ENCODE measurements at regions not wholly inside any gene's neighbourhood (a gene's known extent, or its start where the extent isn't known, plus 50 kb on each side); places are given as distances from the start of the nearest gene placed in this dataset.

GRCh38 chr4:187491286-187491685 lies 504.3 kb upstream of the ZFP42 start:
- H2AK5ac ChIP-seq (ENCODE audit: low read depth, low read length) = no peak overlapping the region
- H3K36me3 ChIP-seq (ENCODE audit: control insufficient read depth in 2 of 4, insufficient read depth in 4 of 4, low read length in 3 of 4) = no peaks in the 10 kb centered on the region
- H3K4me1 ChIP-seq (replicated peaks in 1 of 4; ENCODE audit: control insufficient read depth in 3 of 4, insufficient read depth in 4 of 4, low read length in 3 of 4) = no peaks in the 10 kb centered on the region
- CTCF ChIA-PET (ENCODE audit: partially characterized antibody) = interaction anchor here (1.0 kb wide), 1 partner anchor 10 kb away, joined by 3 read pairs; no protein-coding TSS in a partner anchor
- TF ChIP-seq ZNF274 (IDR thresholded peaks at IDR 0.05; ENCODE audit: borderline replicate concordance, extremely low read depth, low read length) = no peak
- no peak for TF ChIP-seq POLR2A (IDR thresholded peaks at IDR 0.05; ENCODE audit: control extremely low read depth in 1 of 2, low read depth in 2 of 2, low read length in 2 of 2)
- H3K14ac ChIP-seq (ENCODE audit: insufficient read length) = no peak overlapping the region
- H3K4me3 ChIP-seq (ENCODE audit: extremely low read depth in 1 of 4, insufficient read depth in 2 of 4, low read depth in 3 of 4, low read length in 4 of 4) = no peak overlapping the region
- POLR2A ChIA-PET (ENCODE audit: partially characterized antibody) = no interaction called here
- no peak overlapping the region for H2BK5ac ChIP-seq (ENCODE audit: low read depth, low read length)
- H2BK12ac ChIP-seq (ENCODE audit: low read depth, low read length) = no peak overlapping the region
- no peak overlapping the region for H3K23ac ChIP-seq (ENCODE audit: insufficient read length)
- no peak overlapping the region for H3K56ac ChIP-seq (replicated peaks; ENCODE audit: insufficient read length, low read depth, low read length)
- H3K9ac ChIP-seq (replicated peaks in 1 of 4; ENCODE audit: extremely low read depth in 1 of 4, low read depth in 3 of 4, low read length in 3 of 4) = no peak overlapping the region
- H2BK20ac ChIP-seq (ENCODE audit: low read length) = no peak overlapping the region
- no peak for DNase-seq (ENCODE audit: low read depth in 1 of 2, low spot score in 2 of 2)
- no peak overlapping the region for H3K18ac ChIP-seq (ENCODE audit: extremely low read depth, low read length)
- H2BK15ac ChIP-seq (ENCODE audit: low read length) = no peak overlapping the region
- no peaks in the 10 kb centered on the region for H3K79me1 ChIP-seq (ENCODE audit: low read depth, low read length)
- no peak overlapping the region for H2AFZ ChIP-seq (ENCODE audit: low read length)
- H3K9me3 ChIP-seq (ENCODE audit: insufficient read depth in 2 of 2, low read depth in 1 of 2, low read length in 1 of 2) = peaks cover 7 to 8% of the 10 kb centered on the region in 2 experiments; a peak in 1 of 4 replicates
- no peak overlapping the region for H4K91ac ChIP-seq (replicated peaks; ENCODE audit: insufficient read length, low read length)
- no peak overlapping the region for H2BK120ac ChIP-seq (replicated peaks; ENCODE audit: low read depth, low read length)
- no peak overlapping the region for H4K5ac ChIP-seq (ENCODE audit: insufficient read length, low read depth, low read length)
- no peaks in the 10 kb centered on the region for H3K27me3 ChIP-seq (replicated peaks in 1 of 4; ENCODE audit: control insufficient read depth in 3 of 4, extremely low read depth in 1 of 4, insufficient read depth in 3 of 4, low read length in 3 of 4)
- no peaks in the 10 kb centered on the region for H4K20me1 ChIP-seq (replicated peaks in 1 of 2; ENCODE audit: control insufficient read depth in 1 of 2, insufficient read depth in 2 of 2, low read length in 2 of 2)
- WGBS, 2 experiments (ENCODE audit: extremely low coverage in 1 of 2, insufficient coverage in 1 of 2, insufficient read length in 1 of 2, insufficient replicate concordance in 2 of 2, low coverage in 1 of 2, low lambda C conversion rate in 2 of 2, missing lambda C conversion rate in 1 of 2) = 94% methylated on average over 5 of the region's 5 CpGs; no CpG with 5 or more reads in 1 of the 2 experiments
- no peak overlapping the region for H3K4ac ChIP-seq (replicated peaks; ENCODE audit: insufficient read length, low read depth, low read length)
- no peaks in the 10 kb centered on the region for H3K23me2 ChIP-seq (ENCODE audit: low read depth, low read length)
- FAIRE-seq = no peak
- no peaks in the 10 kb centered on the region for H3K79me2 ChIP-seq (ENCODE audit: control insufficient read depth in 1 of 2, insufficient read depth in 2 of 2, low read length in 2 of 2)
- H4K8ac ChIP-seq (ENCODE audit: extremely low read depth, insufficient read depth, low read length) = no peak overlapping the region
- H3K27ac ChIP-seq (ENCODE audit: low read depth, low read length) = no peak overlapping the region
- no peak overlapping the region for H3K4me2 ChIP-seq (ENCODE audit: insufficient read depth in 1 of 2, low read depth in 2 of 2, low read length in 2 of 2)

Measured in H1 (cell line).